GM10248 (cell line): ENCODE measurements at regions not wholly inside any gene's neighbourhood (a gene's known extent, or its start where the extent isn't known, plus 50 kb on each side); places are given as distances from the start of the nearest gene placed in this dataset.
A peak's percentile ranks its signal among the peaks of the same experiment; 100 is the strongest.

Source experiments
- CTCF ChIA-PET: fragments of 300-600 bp; sonication (Branson Sonifier 250); formaldehyde crosslinking; extraction: SDS; loops from one replicate; lab custom pipeline; 2021; ENCODE audit warnings: antibody characterized with exemption; lab: Yijun Ruan, JAX
- POLR2A ChIA-PET: fragments of 350-650 bp; sonication (Branson Sonifier 250); formaldehyde crosslinking; extraction: SDS; loops from one replicate; lab custom pipeline; 2020; ENCODE audit warnings: antibody characterized with exemption; lab: Yijun Ruan, JAX
- DNase-seq: peaks from one replicate; pipeline ENCODE4 v3.0.0; 2012; ENCODE audit errors: extremely low spot score
- TF ChIP-seq, protein P1 (sequence below): IDR thresholded peaks from 2 replicates; pipeline ENCODE4 v1.5.1; 2012; ENCODE audit warnings: mild to moderate bottlenecking, low read depth; ENCODE audit errors: extremely low read depth, missing control alignments, control extremely low read depth

DNA sequence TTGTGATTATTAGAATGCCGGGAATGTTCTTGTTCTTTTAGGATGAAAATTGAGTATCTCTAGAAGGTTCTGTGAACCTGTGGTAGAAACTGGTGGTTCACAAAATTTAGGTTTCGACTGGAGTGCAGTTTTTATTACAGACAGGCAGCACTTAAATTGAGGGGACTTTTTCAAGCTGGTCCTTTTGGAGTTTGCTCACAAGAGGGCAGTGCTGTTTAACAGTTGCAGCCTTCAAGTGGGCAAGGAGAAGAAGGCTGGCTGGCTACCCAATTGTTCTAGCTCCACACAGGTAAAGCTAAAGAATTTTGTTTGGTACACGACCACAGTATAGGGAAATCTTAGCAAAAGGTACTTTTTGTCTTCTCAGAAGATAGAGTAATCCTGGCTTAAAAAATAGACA, 233.6 kb downstream of the SNX13 start:
- ChIA-PET POLR2A (no interaction called here), CTCF (interaction anchor here (0.6 to 2.7 kb wide), 26 partner anchors 9 to 646 kb away, joined by 3 to 9 read pairs (median 4); no protein-coding TSS in a partner anchor)
- TF ChIP-seq, protein P1, sequence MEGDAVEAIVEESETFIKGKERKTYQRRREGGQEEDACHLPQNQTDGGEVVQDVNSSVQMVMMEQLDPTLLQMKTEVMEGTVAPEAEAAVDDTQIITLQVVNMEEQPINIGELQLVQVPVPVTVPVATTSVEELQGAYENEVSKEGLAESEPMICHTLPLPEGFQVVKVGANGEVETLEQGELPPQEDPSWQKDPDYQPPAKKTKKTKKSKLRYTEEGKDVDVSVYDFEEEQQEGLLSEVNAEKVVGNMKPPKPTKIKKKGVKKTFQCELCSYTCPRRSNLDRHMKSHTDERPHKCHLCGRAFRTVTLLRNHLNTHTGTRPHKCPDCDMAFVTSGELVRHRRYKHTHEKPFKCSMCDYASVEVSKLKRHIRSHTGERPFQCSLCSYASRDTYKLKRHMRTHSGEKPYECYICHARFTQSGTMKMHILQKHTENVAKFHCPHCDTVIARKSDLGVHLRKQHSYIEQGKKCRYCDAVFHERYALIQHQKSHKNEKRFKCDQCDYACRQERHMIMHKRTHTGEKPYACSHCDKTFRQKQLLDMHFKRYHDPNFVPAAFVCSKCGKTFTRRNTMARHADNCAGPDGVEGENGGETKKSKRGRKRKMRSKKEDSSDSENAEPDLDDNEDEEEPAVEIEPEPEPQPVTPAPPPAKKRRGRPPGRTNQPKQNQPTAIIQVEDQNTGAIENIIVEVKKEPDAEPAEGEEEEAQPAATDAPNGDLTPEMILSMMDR, result peak; percentile 63
- DNase-seq, result peak; percentile 35

DNA sequence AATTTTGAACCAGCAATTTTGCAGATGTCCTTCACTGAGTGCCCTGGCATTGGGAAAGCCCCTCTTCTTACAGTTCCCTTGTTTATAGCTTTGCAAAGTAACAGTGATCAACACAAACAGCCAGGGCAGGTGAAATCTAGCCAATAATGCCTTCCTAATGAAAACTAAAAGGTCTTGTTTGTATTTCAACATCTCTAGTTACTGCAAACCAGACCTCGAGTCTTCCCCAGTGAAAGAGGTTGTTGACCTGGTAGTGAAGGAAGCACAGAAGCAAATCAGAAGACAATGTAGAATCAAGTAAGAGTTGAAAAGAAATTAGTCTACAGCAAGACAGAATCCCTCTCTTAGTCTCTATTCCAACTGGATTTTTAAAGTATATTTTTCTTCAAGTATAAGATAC, 231.2 kb downstream of the SNX13 start:
- no peak for DNase-seq
- ChIA-PET CTCF (interaction anchor here (2.0 kb wide), 1 partner anchor 28 kb away, joined by 5 read pairs; no protein-coding TSS in a partner anchor), POLR2A (interaction anchor here (0.7 kb wide), 1 partner anchor 82 kb away, joined by 4 read pairs; no protein-coding TSS in a partner anchor)
- TF ChIP-seq, protein P1, result no peak

DNA sequence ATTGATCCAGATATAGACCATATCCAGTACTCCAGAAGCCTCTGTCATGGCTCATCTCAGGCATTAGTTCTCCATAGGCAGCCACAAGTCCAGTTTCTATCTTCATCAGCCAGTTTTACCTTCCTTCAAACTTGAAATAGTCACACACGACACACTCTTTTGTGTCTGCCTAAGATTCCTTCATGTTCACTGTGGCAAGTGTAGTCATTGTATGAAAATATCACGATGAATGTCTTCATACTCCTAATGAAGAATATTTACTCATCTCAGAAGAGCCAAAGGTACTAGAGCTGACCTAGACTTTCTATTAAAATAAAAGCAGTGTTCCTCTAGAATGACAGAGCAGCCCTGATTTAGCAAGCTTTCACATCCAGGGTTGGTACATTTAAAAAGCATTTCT, 230.7 kb downstream of the SNX13 start:
- CTCF ChIA-PET, result interaction anchor here (0.9 to 2.0 kb wide), 2 partner anchors 29 to 636 kb away, joined by 3 to 5 read pairs; no protein-coding TSS in a partner anchor
- DNase-seq, result no peak
- TF ChIP-seq, protein P1, result no peak
- POLR2A ChIA-PET, result no interaction called here

DNA sequence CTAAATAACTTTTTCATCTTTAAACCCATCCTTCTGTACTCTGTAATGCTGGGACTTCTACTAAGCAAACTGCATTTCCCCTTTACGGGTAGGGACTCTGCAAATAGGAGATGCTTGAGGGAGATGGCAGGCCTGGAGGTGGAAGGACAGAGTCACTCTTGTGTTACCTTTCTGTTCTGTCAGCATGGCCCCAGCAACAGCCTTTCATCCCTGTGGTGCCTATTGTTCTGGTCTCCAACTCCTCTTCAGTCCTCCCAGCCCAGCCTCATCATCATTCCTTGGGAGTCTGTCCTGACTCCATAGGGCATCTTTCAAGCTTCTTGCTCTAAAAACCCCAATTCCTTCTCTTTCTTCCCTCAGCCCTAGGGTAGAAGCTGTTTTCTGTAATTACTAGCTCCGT, 230.0 kb downstream of the SNX13 start:
- no peak for DNase-seq
- CTCF ChIA-PET, result interaction anchor here (0.9 to 1.5 kb wide), 3 partner anchors 12 to 635 kb away, joined by 3 to 4 read pairs (median 3); no protein-coding TSS in a partner anchor
- POLR2A ChIA-PET, result no interaction called here
- TF ChIP-seq, protein P1, result no peak

DNA sequence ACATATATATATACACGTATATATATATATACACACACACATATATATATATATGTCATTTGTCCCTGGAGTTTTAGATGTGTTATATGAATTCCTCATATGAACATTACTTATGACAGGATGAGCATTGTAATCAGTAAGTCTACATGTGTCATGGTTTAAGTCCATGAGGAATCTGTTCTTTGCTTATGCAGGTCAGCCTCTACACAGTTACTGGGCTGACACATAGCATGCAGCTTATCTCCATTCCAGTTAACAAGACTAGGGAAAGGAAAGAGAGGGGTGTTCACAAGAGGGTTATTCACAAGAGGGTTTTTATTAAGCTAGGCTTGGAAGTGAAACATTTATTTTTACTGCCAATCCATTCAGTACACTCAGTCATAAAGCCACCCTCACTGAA, 226.7 kb downstream of the SNX13 start:
- TF ChIP-seq, protein P1, result no peak
- DNase-seq, result no peak
- CTCF ChIA-PET, result interaction anchor here (0.9 kb wide), 1 partner anchor 30 kb away, joined by 3 read pairs; no protein-coding TSS in a partner anchor
- POLR2A ChIA-PET, result no interaction called here

DNA sequence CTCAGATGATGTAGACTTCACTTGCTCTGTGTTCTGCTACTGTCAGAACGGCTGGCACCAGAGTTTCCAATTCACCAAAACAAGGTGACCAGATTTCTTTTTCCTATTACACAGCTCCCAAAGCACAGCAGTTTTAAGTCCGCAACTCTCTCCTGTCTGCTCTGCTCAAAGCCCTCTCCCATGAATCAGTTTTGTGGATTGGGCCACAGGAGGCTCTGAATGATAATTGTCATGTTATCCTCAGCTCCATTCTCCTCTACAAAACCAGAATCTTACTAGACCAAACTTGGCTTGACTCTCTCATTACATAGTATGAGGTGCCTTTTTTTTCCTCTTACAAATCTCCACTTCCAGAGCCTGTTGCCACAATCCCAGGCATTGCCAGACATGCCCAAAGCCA, 223.5 kb downstream of the SNX13 start:
- ChIA-PET CTCF (interaction anchor here (0.7 to 1.7 kb wide), 3 partner anchors 10 to 35 kb away, joined by 3 to 9 read pairs (median 4); no protein-coding TSS in a partner anchor), POLR2A (no interaction called here)
- TF ChIP-seq, protein P1, result no peak
- DNase-seq, result no peak
